ENCODE measurements at regions not wholly inside any gene's neighbourhood (a gene's known extent, or its start where the extent isn't known, plus 50 kb on each side); places are given as distances from the start of the nearest gene placed in this dataset.
A peak's percentile ranks its signal among the peaks of the same experiment; 100 is the strongest.

- no peak for TF ChIP-seq NBN (IDR thresholded peaks at IDR 0.05; ENCODE audit: low read depth)
Observed at GRCh38 chr6:163808871-163809270, 394.4 kb downstream of the QKI start (continued).

DNA sequence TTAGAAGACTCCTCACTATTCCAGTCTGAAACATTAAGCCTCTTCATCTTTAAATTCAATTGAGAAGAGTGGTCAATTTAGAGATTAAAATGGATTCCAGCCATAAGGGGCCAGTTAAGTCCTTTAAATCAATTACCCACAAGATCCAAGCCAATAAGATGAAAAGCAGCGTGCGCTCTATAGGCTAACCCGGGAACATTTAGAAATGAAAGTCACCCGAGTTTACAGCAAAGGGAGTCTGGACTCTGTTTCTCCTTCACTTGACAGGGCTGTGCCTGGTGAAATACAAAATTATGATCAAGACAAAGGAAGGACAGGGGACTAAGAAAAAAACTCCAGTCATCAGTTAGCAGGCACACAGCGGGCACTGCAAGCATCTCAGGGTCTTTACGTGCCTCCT, 393.7 kb downstream of the QKI start:
- Histone ChIP-seq H3K27ac (ENCODE audit: extremely low read depth, low read depth, low read length) (no peak overlapping the region), H4K20me1 (replicated peaks; ENCODE audit: control insufficient read depth, insufficient read depth, low read length) (no peaks in the 10 kb centered on the region), H3K9me3 (replicated peaks; ENCODE audit: control insufficient read depth, insufficient read depth, low read depth, low read length) (no peaks in the 10 kb centered on the region), H3K4me2 (ENCODE audit: insufficient read depth, low read length) (peak overlapping the region; percentile 27; the same call in 1 of the 2 replicates), H3K36me3 (ENCODE audit: control insufficient read depth, insufficient read depth, low read length) (no peaks in the 10 kb centered on the region), H2AFZ (ENCODE audit: low read depth, low read length) (peak overlapping the region; percentile 80), H3K9ac (ENCODE audit: insufficient read depth in 1 of 2, low read depth in 2 of 2, low read length in 2 of 2) (no peak overlapping the region), H3K4me1 (replicated peaks in 1 of 2; ENCODE audit: control insufficient read depth in 2 of 2, insufficient read depth in 2 of 2, low read length in 2 of 2) (peaks cover 0 to 3% of the 10 kb centered on the region in 2 experiments; a peak in 2 of 5 replicates), H3K27me3 (ENCODE audit: control insufficient read depth in 2 of 2, insufficient read depth in 2 of 2, low read length in 2 of 2) (peaks cover 0 to 4% of the 10 kb centered on the region in 2 experiments; a peak in 2 of 5 replicates), H3K79me2 (ENCODE audit: control insufficient read depth, insufficient read depth, low read length) (no peaks in the 10 kb centered on the region), H3K4me3 (no peak overlapping the region), H3K9me1 (ENCODE audit: control insufficient read depth, insufficient read depth, low read length) (no peaks in the 10 kb centered on the region)
- BruUV-seq (replicated peaks), result no TSS peak
- in situ Hi-C loops (cut with MboI) (no loop called here), intact Hi-C loops (cut with micrococcal nuclease) (no loop called here)
- WGBS (ENCODE audit: insufficient coverage, low coverage, missing lambda C conversion rate), result 46% methylated on average over 6 of the region's 6 CpGs
- peak; percentile 35 for FAIRE-seq
- no peak for DNase-seq (ENCODE audit: extremely low read depth in 1 of 4, low spot score in 3 of 4)
- CTCF ChIA-PET (ENCODE audit: low intra/inter-chr PET ratio), result no interaction called here
- peak; percentile 12; the same call in 2 of the 3 replicates for ATAC-seq
- no peak for TF ChIP-seq ZSCAN29 (IDR thresholded peaks at IDR 0.05)
- POLR2A ChIA-PET, result interaction anchor here (0.7 kb wide), 1 partner anchor 33 kb away, joined by 3 read pairs; no protein-coding TSS in a partner anchor

DNA sequence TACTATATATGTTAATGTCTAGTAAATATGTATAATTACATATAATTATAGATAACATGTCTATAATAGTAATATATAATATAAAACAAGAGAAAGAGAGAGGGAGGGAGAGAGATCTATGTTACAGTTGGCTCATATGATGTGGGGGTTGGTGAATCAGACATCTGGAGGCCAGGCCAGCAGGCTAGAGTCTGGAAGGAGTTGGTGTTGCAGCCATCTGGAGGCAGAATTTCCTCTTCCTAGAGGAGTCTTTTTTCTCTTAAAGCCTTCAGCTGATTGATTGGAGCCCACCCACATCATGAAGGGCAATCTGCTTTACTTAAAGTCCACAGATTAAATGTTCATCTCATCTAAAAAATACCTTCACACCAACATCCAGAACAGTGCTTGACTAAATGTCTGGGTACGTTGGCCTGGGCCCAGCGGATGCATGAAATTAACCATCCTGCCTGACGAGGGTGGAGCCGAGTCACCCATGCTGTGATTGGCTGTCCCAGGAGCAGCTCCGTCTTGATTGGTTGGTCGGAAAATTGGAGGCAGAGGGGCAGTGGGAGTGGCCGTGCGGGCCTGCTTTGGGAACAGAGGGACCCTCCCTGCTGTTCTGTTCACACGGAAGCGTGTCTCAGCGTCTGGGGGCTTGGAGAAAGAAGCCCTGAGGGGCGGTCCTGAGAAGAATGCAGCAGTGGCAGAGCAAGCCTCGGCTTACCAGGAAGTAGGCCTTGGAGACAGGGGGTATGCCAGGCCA, 392.4 kb downstream of the QKI start:
- Histone ChIP-seq H3K9me1 (ENCODE audit: control insufficient read depth, insufficient read depth, low read length) (no peaks in the 10 kb centered on the region), H3K4me1 (replicated peaks in 1 of 2; ENCODE audit: control insufficient read depth in 2 of 2, insufficient read depth in 2 of 2, low read length in 2 of 2) (peaks cover 0 to 3% of the 10 kb centered on the region in 2 experiments; a peak in 2 of 5 replicates), H3K4me2 (ENCODE audit: insufficient read depth, low read length) (peak overlapping the region; percentile 23; the same call in 1 of the 2 replicates), H3K9me3 (replicated peaks; ENCODE audit: control insufficient read depth, insufficient read depth, low read depth, low read length) (no peaks in the 10 kb centered on the region), H2AFZ (ENCODE audit: low read depth, low read length) (peak overlapping the region; percentile 80), H3K27me3 (ENCODE audit: control insufficient read depth in 2 of 2, insufficient read depth in 2 of 2, low read length in 2 of 2) (peaks cover 0 to 4% of the 10 kb centered on the region in 2 experiments; a peak in 1 of 5 replicates), H3K79me2 (ENCODE audit: control insufficient read depth, insufficient read depth, low read length) (no peaks in the 10 kb centered on the region), H3K9ac (ENCODE audit: insufficient read depth in 1 of 2, low read depth in 2 of 2, low read length in 2 of 2) (no peak overlapping the region), H3K36me3 (ENCODE audit: control insufficient read depth, insufficient read depth, low read length) (no peaks in the 10 kb centered on the region), H3K27ac (ENCODE audit: extremely low read depth, low read depth, low read length) (no peak overlapping the region), H4K20me1 (replicated peaks; ENCODE audit: control insufficient read depth, insufficient read depth, low read length) (no peaks in the 10 kb centered on the region), H3K4me3 (no peak overlapping the region)
- in situ Hi-C loops (cut with MboI), result no loop called here
- BruUV-seq (replicated peaks), result no TSS peak
- peak; percentile 83 for ATAC-seq
- TF ChIP-seq PCBP2 (IDR thresholded peaks at IDR 0.05; ENCODE audit: low read depth, low read length, poor library complexity, severe bottlenecking), result no peak
- no peak for TF ChIP-seq ZNF239 (CRISPR knock-in tag; IDR thresholded peaks at IDR 0.05)
- peak; percentile 49 for TF ChIP-seq NFYB (IDR thresholded peaks at IDR 0.05; ENCODE audit: extremely low read depth, insufficient read length)
- TF ChIP-seq ZNF175 (CRISPR knock-in tag; IDR thresholded peaks at IDR 0.05; ENCODE audit: low read depth), result no peak
- intact Hi-C loops (cut with micrococcal nuclease), result no loop called here
- ChIA-PET CTCF (ENCODE audit: low intra/inter-chr PET ratio) (no interaction called here), POLR2A (no interaction called here)
- FAIRE-seq, result peak; percentile 56
- 36% methylated on average over 13 of the region's 13 CpGs for WGBS (ENCODE audit: insufficient coverage, low coverage, missing lambda C conversion rate)
- DNase-seq (ENCODE audit: extremely low read depth in 1 of 4, low spot score in 3 of 4), result peak; percentile 28 to 83 (median 72)

All from K562 (cell line).